Cardiac septum (tissue), 1 donor: ENCODE measurements at regions not wholly inside any gene's neighbourhood (a gene's known extent, or its start where the extent isn't known, plus 50 kb on each side); places are given as distances from the start of the nearest gene placed in this dataset.
"Not testable (repeated sequence)": the region's sequence is repeated elsewhere in the genome, so short reads cannot be mapped to it uniquely, and the experiment has no call there.

Source experiments
- DNase-seq: peaks from one replicate; pipeline ENCODE4 v3.0.0-alpha.2; 2020; ENCODE audit warnings: low spot score
- intact Hi-C: fragments of 100-400 bp; cut with DNase I; formaldehyde crosslinking; loops from one replicate; pipeline ENCODE4 v1.14.0; 2022
- donor health status: DM: no; HTN: no; CAD: no.

GRCh38 chr13:74256969-74257368 lies 122.8 kb upstream of the KLF12 start:
- intact Hi-C loops: no loop called here
- DNase-seq: no peak

- DNase-seq: no peak
- intact Hi-C loops: no loop called here
These were observed 119.0 kb upstream of the KLF12 start for GRCh38 chr13:74253161-74253560.

GRCh38 chr13:74251778-74252519 lies 117.7 kb upstream of the KLF12 start:
- no peak for DNase-seq
- intact Hi-C loops: no loop called here

- intact Hi-C loops: no loop called here
- DNase-seq: no peak
These were observed 116.6 kb upstream of the KLF12 start for GRCh38 chr13:74250738-74251190.

GRCh38 chr13:74248477-74248876 lies 114.3 kb upstream of the KLF12 start:
- intact Hi-C loops: no loop called here
- DNase-seq: no peak

GRCh38 chr13:74246487-74246886 lies 112.3 kb upstream of the KLF12 start:
- intact Hi-C loops: no loop called here
- DNase-seq: no peak

- intact Hi-C loops: no loop called here
- no peak for DNase-seq
These were observed 109.7 kb upstream of the KLF12 start for GRCh38 chr13:74243637-74244526.

- DNase-seq, intact Hi-C loops: not testable (repeated sequence)
These were observed 107.1 kb upstream of the KLF12 start for GRCh38 chr13:74241343-74241742.

- DNase-seq: no peak
These were observed 96.8 kb upstream of the KLF12 start for GRCh38 chr13:74230984-74231501.

GRCh38 chr13:74229242-74229641 lies 95.0 kb upstream of the KLF12 start:
- intact Hi-C loops: no loop called here
- DNase-seq: no peak

More at GRCh38 chr13:74230984-74231501, 96.8 kb upstream of the KLF12 start:
- intact Hi-C loops: no loop called here

GRCh38 chr13:74227476-74228158 lies 93.4 kb upstream of the KLF12 start:
- intact Hi-C loops: no loop called here
- DNase-seq: no peak

GRCh38 chr13:74226791-74227475 lies 92.7 kb upstream of the KLF12 start:
- DNase-seq: no peak

GRCh38 chr13:74221752-74222151 lies 87.5 kb upstream of the KLF12 start:
- intact Hi-C loops: no loop called here
- no peak for DNase-seq

More at GRCh38 chr13:74226791-74227475, 92.7 kb upstream of the KLF12 start:
- intact Hi-C loops: no loop called here

GRCh38 chr13:74219566-74219965 lies 85.4 kb upstream of the KLF12 start:
- DNase-seq: no peak
- intact Hi-C loops: no loop called here

GRCh38 chr13:74218291-74218690 lies 84.1 kb upstream of the KLF12 start:
- intact Hi-C loops: no loop called here

GRCh38 chr13:74217811-74218210 lies 83.6 kb upstream of the KLF12 start:
- intact Hi-C loops: no loop called here

More at GRCh38 chr13:74218291-74218690, 84.1 kb upstream of the KLF12 start:
- no peak for DNase-seq

GRCh38 chr13:74215420-74215819 lies 81.2 kb upstream of the KLF12 start:
- no peak for DNase-seq
- intact Hi-C loops: no loop called here

More at GRCh38 chr13:74217811-74218210, 83.6 kb upstream of the KLF12 start:
- no peak for DNase-seq

- DNase-seq: no peak
- intact Hi-C loops: no loop called here
These were observed 80.1 kb upstream of the KLF12 start for GRCh38 chr13:74214321-74214720.

- no peak for DNase-seq
These were observed 76.6 kb upstream of the KLF12 start for GRCh38 chr13:74210693-74211393.

More at GRCh38 chr13:74210693-74211393, 76.6 kb upstream of the KLF12 start:
- intact Hi-C loops: no loop called here
